Uterus (tissue), 3 donors: ENCODE measurements at regions not wholly inside any gene's neighbourhood (a gene's known extent, or its start where the extent isn't known, plus 50 kb on each side); places are given as distances from the start of the nearest gene placed in this dataset.

Experiments used
- DNase-seq, 2 donors: peaks; one replicate each; pipeline ENCODE4 v3.0.0-alpha.2; 2019 to 2020
- H3K27ac ChIP-seq, 2 donors: fragments of 200-600 bp; sonication (generic); 1 replicate in 1 of 2; 2 replicates in 1 of 2; pipeline ENCODE4 v1.5.1; 2016 to 2018
- H3K27me3 ChIP-seq, 2 donors: fragments of 200-600 bp; sonication (generic); one replicate each; pipeline ENCODE4 v1.5.1; 2018 to 2019; ENCODE audit warnings: control low read depth in 1 of 2
- H3K36me3 ChIP-seq, 2 donors: fragments of 200-600 bp; sonication (generic); one replicate each; pipeline ENCODE4 v1.5.1; 2019; ENCODE audit warnings: control low read depth in 1 of 2
- H3K4me1 ChIP-seq, 2 donors: fragments of 200-600 bp; sonication (generic); one replicate each; pipeline ENCODE4 v1.5.1; 2018 to 2019; ENCODE audit warnings: control low read depth in 1 of 2
- H3K4me3 ChIP-seq, 2 donors: fragments of 200-600 bp; sonication (generic); 1 replicate in 1 of 2; 2 replicates in 1 of 2; pipeline ENCODE4 v1.5.1; 2018 to 2019; ENCODE audit warnings: mild to moderate bottlenecking in 1 of 2
- H3K9me3 ChIP-seq, 2 donors: fragments of 200-600 bp; sonication (generic); one replicate each; pipeline ENCODE4 v1.5.1; 2019; ENCODE audit warnings: control low read depth in 1 of 2
- CTCF ChIP-seq, 4 experiments: fragments of 200-600 bp in 2 of 4; fragments of 450-650 bp in 2 of 4; sonication (generic) in 2 of 4; IDR thresholded peaks; one replicate each; pipeline ENCODE4 v1.5.1; 2016 to 2019; ENCODE audit warnings: antibody characterized with exemption in 4 of 4, mild to moderate bottlenecking in 2 of 4, moderate library complexity in 1 of 4
- POLR2A ChIP-seq, 2 donors: fragments of 450-650 bp; IDR thresholded peaks; one replicate each; pipeline ENCODE4 v1.6.1; 2016; ENCODE audit warnings: antibody characterized with exemption in 2 of 2, mild to moderate bottlenecking in 1 of 2, moderate library complexity in 1 of 2
- intact Hi-C: fragments of 100-400 bp; cut with DNase I; formaldehyde crosslinking; loops from one replicate; pipeline ENCODE4 v1.15.1; 2023; ENCODE audit warnings: low total_unique reads
- donor health status: DM: yes; HTN: yes; CAD: no.

GRCh38 chr1:29593601-29594382 lies 357.5 kb downstream of the PTPRU start:
- DNase-seq = no peak
- TF ChIP-seq POLR2A (IDR thresholded peaks at IDR 0.05) = no peak
- TF ChIP-seq CTCF (IDR thresholded peaks at IDR 0.05) = no peak
- no peaks in the 10 kb centered on the region for H3K27me3 ChIP-seq
- H3K9me3 ChIP-seq = no peaks in the 10 kb centered on the region
- intact Hi-C loops = no loop called here
- no peak overlapping the region for H3K4me3 ChIP-seq
- no peak overlapping the region for H3K27ac ChIP-seq
- H3K36me3 ChIP-seq = no peaks in the 10 kb centered on the region
- H3K4me1 ChIP-seq = no peaks in the 10 kb centered on the region

- Histone ChIP-seq H3K4me1 (no peaks in the 10 kb centered on the region), H3K9me3 (no peaks in the 10 kb centered on the region), H3K36me3 (no peaks in the 10 kb centered on the region), H3K27me3 (no peaks in the 10 kb centered on the region), H3K27ac (no peak overlapping the region), H3K4me3 (no peak overlapping the region)
- intact Hi-C loops = no loop called here
- TF ChIP-seq CTCF (IDR thresholded peaks at IDR 0.05) = no peak
- TF ChIP-seq POLR2A (IDR thresholded peaks at IDR 0.05) = no peak
- no peak for DNase-seq
Observed at GRCh38 chr1:29592731-29593130, 356.4 kb downstream of the PTPRU start.

GRCh38 chr1:29592261-29592615 lies 355.9 kb downstream of the PTPRU start:
- intact Hi-C loops = no loop called here
- no peak for DNase-seq
- TF ChIP-seq CTCF (IDR thresholded peaks at IDR 0.05) (no peak), POLR2A (IDR thresholded peaks at IDR 0.05) (no peak)
- Histone ChIP-seq H3K9me3 (no peaks in the 10 kb centered on the region), H3K27ac (no peak overlapping the region), H3K27me3 (no peaks in the 10 kb centered on the region), H3K4me3 (no peak overlapping the region), H3K36me3 (no peaks in the 10 kb centered on the region), H3K4me1 (no peaks in the 10 kb centered on the region)

- Histone ChIP-seq H3K36me3 (no peaks in the 10 kb centered on the region), H3K27ac (no peak overlapping the region), H3K27me3 (no peaks in the 10 kb centered on the region), H3K9me3 (no peaks in the 10 kb centered on the region), H3K4me1 (no peaks in the 10 kb centered on the region), H3K4me3 (no peak overlapping the region)
- TF ChIP-seq POLR2A (IDR thresholded peaks at IDR 0.05) (no peak), CTCF (IDR thresholded peaks at IDR 0.05) (no peak)
- DNase-seq = no peak
- intact Hi-C loops = no loop called here
Observed at GRCh38 chr1:29591601-29592260, 355.4 kb downstream of the PTPRU start.
